GM21526 (cell line): ENCODE measurements at regions not wholly inside any gene's neighbourhood (a gene's known extent, or its start where the extent isn't known, plus 50 kb on each side); places are given as distances from the start of the nearest gene placed in this dataset.
"Not testable (repeated sequence)": the region's sequence is repeated elsewhere in the genome, so short reads cannot be mapped to it uniquely, and the experiment has no call there.

Experiments
- ATAC-seq: cut with Tn5 transposase; IDR thresholded peaks from one replicate; pipeline ENCODE4 v1.9.1; 2021; ENCODE audit warnings: moderate library complexity; ENCODE audit not compliant: unreplicated experiment, low FRiP score

- no peak for ATAC-seq
Observed at GRCh38 chr11:109480251-109480650, 58.3 kb downstream of the C11orf87 start.

- ATAC-seq, result no peak
Observed at GRCh38 chr11:109486129-109486528, 64.1 kb downstream of the C11orf87 start.

- no peak for ATAC-seq
Observed at GRCh38 chr11:109490953-109491635, 69.1 kb downstream of the C11orf87 start.

GRCh38 chr11:109506115-109506514 lies 84.1 kb downstream of the C11orf87 start:
- no peak for ATAC-seq

GRCh38 chr11:109507331-109507730 lies 85.3 kb downstream of the C11orf87 start:
- ATAC-seq, result no peak

GRCh38 chr11:109507836-109508561 lies 86.0 kb downstream of the C11orf87 start:
- no peak for ATAC-seq

- no peak for ATAC-seq
Observed at GRCh38 chr11:109508943-109509342, 87.0 kb downstream of the C11orf87 start.

- no peak for ATAC-seq
Observed at GRCh38 chr11:109510316-109510715, 88.3 kb downstream of the C11orf87 start.

GRCh38 chr11:109511598-109511997 lies 89.6 kb downstream of the C11orf87 start:
- ATAC-seq, result no peak

GRCh38 chr11:109512249-109512648 lies 90.3 kb downstream of the C11orf87 start:
- ATAC-seq, result no peak

GRCh38 chr11:109512680-109513079 lies 90.7 kb downstream of the C11orf87 start:
- no peak for ATAC-seq

GRCh38 chr11:109514313-109515018 lies 92.5 kb downstream of the C11orf87 start:
- no peak for ATAC-seq

- no peak for ATAC-seq
Observed at GRCh38 chr11:109519253-109519652, 97.3 kb downstream of the C11orf87 start.

- no peak for ATAC-seq
Observed at GRCh38 chr11:109521571-109522086, 99.6 kb downstream of the C11orf87 start.

- ATAC-seq, result no peak
Observed at GRCh38 chr11:109522116-109522755, 100.2 kb downstream of the C11orf87 start.

- not testable (repeated sequence) for ATAC-seq
Observed at GRCh38 chr11:109525636-109526035, 103.6 kb downstream of the C11orf87 start.

GRCh38 chr11:109526061-109526460 lies 104.1 kb downstream of the C11orf87 start:
- ATAC-seq, result no peak

GRCh38 chr11:109526931-109527330 lies 104.9 kb downstream of the C11orf87 start:
- ATAC-seq, result no peak

- no peak for ATAC-seq
Observed at GRCh38 chr11:109527496-109527895, 105.5 kb downstream of the C11orf87 start.

- ATAC-seq, result no peak
Observed at GRCh38 chr11:109547356-109548027, 125.5 kb downstream of the C11orf87 start.
